ENCODE measurements at regions not wholly inside any gene's neighbourhood (a gene's known extent, or its start where the extent isn't known, plus 50 kb on each side); places are given as distances from the start of the nearest gene placed in this dataset.

DNA sequence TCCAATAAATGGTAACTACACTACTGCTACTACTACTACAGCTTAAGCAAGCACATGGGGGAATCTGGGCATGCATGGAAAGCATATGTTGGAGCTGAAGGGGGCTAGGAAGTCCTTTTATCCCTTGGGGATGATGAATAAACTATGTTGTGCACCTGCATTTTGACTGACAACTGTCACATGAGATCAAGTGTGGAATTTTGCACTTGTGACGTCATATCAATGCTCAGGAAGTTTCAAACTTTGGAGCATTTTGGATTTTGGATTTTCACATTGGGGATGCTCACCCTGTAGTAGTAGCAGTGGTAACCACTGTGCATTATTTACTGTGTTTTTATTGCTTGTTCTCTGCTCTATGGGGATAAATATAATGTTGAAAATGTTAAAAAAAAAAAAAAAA is 100.5 kb upstream of the SMAD1 start:
- H3K36me3 ChIP-seq: no peaks in the 10 kb centered on the region
- TF ChIP-seq POLR2AphosphoS5 (IDR thresholded peaks at IDR 0.05) (no peak), POLR2A (IDR thresholded peaks at IDR 0.05) (no peak)
- TF ChIP-seq, protein P1, sequence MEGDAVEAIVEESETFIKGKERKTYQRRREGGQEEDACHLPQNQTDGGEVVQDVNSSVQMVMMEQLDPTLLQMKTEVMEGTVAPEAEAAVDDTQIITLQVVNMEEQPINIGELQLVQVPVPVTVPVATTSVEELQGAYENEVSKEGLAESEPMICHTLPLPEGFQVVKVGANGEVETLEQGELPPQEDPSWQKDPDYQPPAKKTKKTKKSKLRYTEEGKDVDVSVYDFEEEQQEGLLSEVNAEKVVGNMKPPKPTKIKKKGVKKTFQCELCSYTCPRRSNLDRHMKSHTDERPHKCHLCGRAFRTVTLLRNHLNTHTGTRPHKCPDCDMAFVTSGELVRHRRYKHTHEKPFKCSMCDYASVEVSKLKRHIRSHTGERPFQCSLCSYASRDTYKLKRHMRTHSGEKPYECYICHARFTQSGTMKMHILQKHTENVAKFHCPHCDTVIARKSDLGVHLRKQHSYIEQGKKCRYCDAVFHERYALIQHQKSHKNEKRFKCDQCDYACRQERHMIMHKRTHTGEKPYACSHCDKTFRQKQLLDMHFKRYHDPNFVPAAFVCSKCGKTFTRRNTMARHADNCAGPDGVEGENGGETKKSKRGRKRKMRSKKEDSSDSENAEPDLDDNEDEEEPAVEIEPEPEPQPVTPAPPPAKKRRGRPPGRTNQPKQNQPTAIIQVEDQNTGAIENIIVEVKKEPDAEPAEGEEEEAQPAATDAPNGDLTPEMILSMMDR (IDR thresholded peaks at IDR 0.05): no peak
- H3K27me3 ChIP-seq: no peaks in the 10 kb centered on the region
- intact Hi-C loops (cut with DNase I; ENCODE audit: low total_unique reads): no loop called here
- no peaks in the 10 kb centered on the region for H3K4me1 ChIP-seq
- no peak overlapping the region for H3K27ac ChIP-seq
- peaks cover 0 to 9% of the 10 kb centered on the region in 2 donors for H3K9me3 ChIP-seq
- no peak for DNase-seq (ENCODE audit: low spot score in 2 of 2)
- no peak overlapping the region for H3K4me3 ChIP-seq

DNA sequence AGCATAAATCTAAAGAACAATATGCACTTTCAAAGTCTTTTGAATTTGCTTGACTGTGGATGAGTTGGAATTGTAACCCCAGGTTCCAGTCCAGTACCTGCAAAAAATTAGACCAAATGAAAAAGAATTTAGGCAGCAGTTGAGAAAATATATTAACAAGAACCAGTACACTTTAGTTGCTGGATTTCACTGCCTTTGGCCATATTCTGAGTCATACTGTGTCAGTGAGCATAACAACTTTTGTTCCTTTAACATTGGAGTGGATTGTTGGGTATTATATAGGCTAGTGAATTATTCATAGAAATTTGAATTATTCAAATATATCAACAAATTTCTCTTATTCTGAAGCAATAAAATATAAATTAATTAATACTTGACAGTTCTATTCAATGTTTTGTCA is 101.5 kb upstream of the SMAD1 start:
- peaks cover 0 to 9% of the 10 kb centered on the region in 2 donors for H3K9me3 ChIP-seq
- H3K27ac ChIP-seq: no peak overlapping the region
- no peaks in the 10 kb centered on the region for H3K36me3 ChIP-seq
- H3K4me1 ChIP-seq: no peaks in the 10 kb centered on the region
- no peak overlapping the region for H3K4me3 ChIP-seq
- DNase-seq (ENCODE audit: low spot score in 2 of 2): no peak
- no peak for TF ChIP-seq POLR2AphosphoS5 (IDR thresholded peaks at IDR 0.05)
- no peak for TF ChIP-seq POLR2A (IDR thresholded peaks at IDR 0.05)
- TF ChIP-seq, protein P1 (IDR thresholded peaks at IDR 0.05): no peak
- intact Hi-C loops (cut with DNase I; ENCODE audit: low total_unique reads): no loop called here
- H3K27me3 ChIP-seq: no peaks in the 10 kb centered on the region

DNA sequence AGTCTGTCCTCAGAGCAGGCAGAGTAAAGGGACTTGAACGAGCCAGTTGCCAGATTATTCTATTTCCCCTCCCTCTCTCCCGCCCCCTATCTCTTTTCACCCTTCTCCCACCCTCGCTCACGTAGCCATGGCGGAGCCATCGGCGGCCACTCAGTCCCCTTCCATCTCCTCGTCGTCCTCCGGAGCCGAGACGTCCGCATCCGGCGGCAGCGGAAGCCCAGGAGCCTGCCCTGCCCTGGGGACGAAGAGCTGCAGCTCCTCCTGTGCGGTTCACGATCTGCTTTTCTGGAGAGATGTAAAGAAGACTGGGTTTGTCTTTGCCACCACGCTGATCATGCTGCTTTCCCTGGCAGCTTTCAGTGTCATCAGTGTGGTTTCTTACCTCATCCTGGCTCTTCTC is 106.2 kb upstream of the SMAD1 start:
- Histone ChIP-seq H3K36me3 (no peaks in the 10 kb centered on the region), H3K27ac (no peak overlapping the region), H3K9me3 (no peaks in the 10 kb centered on the region), H3K4me3 (no peak overlapping the region), H3K4me1 (no peaks in the 10 kb centered on the region), H3K27me3 (no peaks in the 10 kb centered on the region)
- TF ChIP-seq POLR2AphosphoS5 (IDR thresholded peaks at IDR 0.05) (no peak), POLR2A (IDR thresholded peaks at IDR 0.05) (no peak)
- TF ChIP-seq, protein P1 (IDR thresholded peaks at IDR 0.05): no peak
- intact Hi-C loops (cut with DNase I; ENCODE audit: low total_unique reads): no loop called here
- DNase-seq (ENCODE audit: low spot score in 2 of 2): no peak

DNA sequence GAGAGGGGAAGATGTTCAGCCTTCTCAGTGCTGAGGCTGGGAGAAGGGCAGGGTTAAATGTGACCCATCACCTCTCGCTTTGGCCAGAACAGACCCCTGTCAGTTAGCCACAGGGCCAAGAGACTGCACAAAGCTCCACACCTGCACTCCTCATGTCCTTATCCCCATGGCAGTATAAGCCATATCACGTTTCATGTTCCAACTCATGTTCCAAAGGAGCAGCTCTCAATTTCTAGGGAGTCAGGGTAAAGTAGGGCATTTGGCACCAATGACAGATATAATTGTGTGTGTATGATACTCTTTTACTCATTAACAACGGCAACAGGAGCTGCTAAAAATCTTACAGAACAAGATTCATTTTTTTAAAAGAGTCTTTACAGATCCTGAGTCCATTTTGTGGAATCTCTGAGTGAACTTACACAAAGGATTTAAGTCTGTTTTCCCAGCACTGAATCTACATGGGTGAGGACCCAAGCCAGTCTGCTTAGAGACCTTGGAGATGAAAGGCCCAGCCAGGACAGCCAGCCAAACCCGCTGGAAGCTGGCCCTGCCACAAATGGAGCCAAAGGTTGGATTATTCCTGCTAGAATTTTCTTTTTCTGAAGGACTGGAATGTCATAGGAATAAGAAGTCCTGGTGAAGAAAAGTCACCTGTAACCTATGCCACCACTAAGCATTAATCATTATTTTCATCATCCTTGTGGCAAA is 129.1 kb upstream of the SMAD1 start:
- Histone ChIP-seq H3K27ac (no peak overlapping the region), H3K9me3 (peaks cover 0 to 3% of the 10 kb centered on the region in 2 donors), H3K36me3 (no peaks in the 10 kb centered on the region), H3K27me3 (no peaks in the 10 kb centered on the region), H3K4me3 (no peak overlapping the region), H3K4me1 (no peaks in the 10 kb centered on the region)
- intact Hi-C loops (cut with DNase I; ENCODE audit: low total_unique reads): no loop called here
- no peak for TF ChIP-seq POLR2A (IDR thresholded peaks at IDR 0.05)
- TF ChIP-seq, protein P1 (IDR thresholded peaks at IDR 0.05): no peak
- TF ChIP-seq POLR2AphosphoS5 (IDR thresholded peaks at IDR 0.05): no peak
- DNase-seq (ENCODE audit: low spot score in 2 of 2): no peak

DNA sequence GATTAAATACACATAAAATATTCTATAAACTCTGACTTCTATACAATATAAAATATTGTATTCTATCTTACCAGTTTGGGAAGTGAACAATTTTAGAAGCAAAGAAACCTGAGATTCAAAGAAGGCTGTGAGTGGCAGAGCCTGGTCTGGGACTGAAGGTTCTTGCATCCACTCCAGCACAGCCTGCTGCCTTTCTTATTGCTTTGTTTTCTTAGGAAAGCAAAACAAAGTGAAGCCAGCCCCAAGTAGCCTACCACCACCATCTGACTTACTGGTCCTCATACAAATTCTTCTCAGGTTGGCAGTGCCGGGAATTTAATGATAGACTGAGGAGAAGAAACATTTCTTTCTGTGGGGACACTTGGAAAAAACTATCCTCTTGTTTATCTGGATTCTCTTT is 129.7 kb upstream of the SMAD1 start:
- intact Hi-C loops (cut with DNase I; ENCODE audit: low total_unique reads): no loop called here
- TF ChIP-seq, protein P1 (IDR thresholded peaks at IDR 0.05): no peak
- TF ChIP-seq POLR2A (IDR thresholded peaks at IDR 0.05): no peak
- H3K4me1 ChIP-seq: no peaks in the 10 kb centered on the region
- no peak for DNase-seq (ENCODE audit: low spot score in 2 of 2)
- no peaks in the 10 kb centered on the region for H3K27me3 ChIP-seq
- no peak overlapping the region for H3K27ac ChIP-seq
- H3K9me3 ChIP-seq: peaks cover 0 to 3% of the 10 kb centered on the region in 2 donors
- no peak overlapping the region for H3K4me3 ChIP-seq
- H3K36me3 ChIP-seq: no peaks in the 10 kb centered on the region

Measured in breast epithelium (tissue), 4 donors.